ENCODE measurements at regions not wholly inside any gene's neighbourhood (a gene's known extent, or its start where the extent isn't known, plus 50 kb on each side); places are given as distances from the start of the nearest gene placed in this dataset.
A peak's percentile ranks its signal among the peaks of the same experiment; 100 is the strongest.

- Histone ChIP-seq H3K79me2 (replicated peaks; ENCODE audit: insufficient read depth) (no peaks in the 10 kb centered on the region), H3K4me2 (no peak overlapping the region), H3K9me2 (ENCODE audit: insufficient read depth) (0 out of 2 replicates have a peak, but pooled peaks cover 3% of the 10 kb centered on the region), H3K4me1 (ENCODE audit: insufficient read depth) (0 out of 2 replicates have a peak, but pooled peaks cover 3% of the 10 kb centered on the region), H2AFZ (no peak overlapping the region), H3K4me3 (no peak overlapping the region), H4K20me1 (replicated peaks; ENCODE audit: insufficient read depth) (no peaks in the 10 kb centered on the region), H3K27me3 (ENCODE audit: insufficient read depth) (no peaks in the 10 kb centered on the region), H3K36me3 (ENCODE audit: insufficient read depth) (no peaks in the 10 kb centered on the region), H3K27ac (ENCODE audit: low read depth) (no peak overlapping the region), H3F3A (replicated peaks; ENCODE audit: low read depth) (no peaks in the 10 kb centered on the region)
- TF ChIP-seq ZNF462 (CRISPR knock-in tag; IDR thresholded peaks at IDR 0.05) (no peak), JUNB (IDR thresholded peaks at IDR 0.05; ENCODE audit: unreplicated experiment) (no peak), NANOG (IDR thresholded peaks at IDR 0.05; ENCODE audit: borderline replicate concordance) (no peak), CREB1 (CRISPR knock-in tag; IDR thresholded peaks at IDR 0.05; ENCODE audit: low read depth) (no peak), EZH2 (IDR thresholded peaks at IDR 0.05; ENCODE audit: low read depth, unreplicated experiment) (no peak), ZNF331 (CRISPR knock-in tag; IDR thresholded peaks at IDR 0.05; ENCODE audit: low read depth) (no peak), EZH2phosphoT487 (IDR thresholded peaks at IDR 0.05; ENCODE audit: unreplicated experiment) (no peak)
- TF ChIP-seq, protein P1, sequence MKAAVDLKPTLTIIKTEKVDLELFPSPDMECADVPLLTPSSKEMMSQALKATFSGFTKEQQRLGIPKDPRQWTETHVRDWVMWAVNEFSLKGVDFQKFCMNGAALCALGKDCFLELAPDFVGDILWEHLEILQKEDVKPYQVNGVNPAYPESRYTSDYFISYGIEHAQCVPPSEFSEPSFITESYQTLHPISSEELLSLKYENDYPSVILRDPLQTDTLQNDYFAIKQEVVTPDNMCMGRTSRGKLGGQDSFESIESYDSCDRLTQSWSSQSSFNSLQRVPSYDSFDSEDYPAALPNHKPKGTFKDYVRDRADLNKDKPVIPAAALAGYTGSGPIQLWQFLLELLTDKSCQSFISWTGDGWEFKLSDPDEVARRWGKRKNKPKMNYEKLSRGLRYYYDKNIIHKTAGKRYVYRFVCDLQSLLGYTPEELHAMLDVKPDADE (IDR thresholded peaks at IDR 0.05) = no peak
- TF ChIP-seq, protein P2, sequence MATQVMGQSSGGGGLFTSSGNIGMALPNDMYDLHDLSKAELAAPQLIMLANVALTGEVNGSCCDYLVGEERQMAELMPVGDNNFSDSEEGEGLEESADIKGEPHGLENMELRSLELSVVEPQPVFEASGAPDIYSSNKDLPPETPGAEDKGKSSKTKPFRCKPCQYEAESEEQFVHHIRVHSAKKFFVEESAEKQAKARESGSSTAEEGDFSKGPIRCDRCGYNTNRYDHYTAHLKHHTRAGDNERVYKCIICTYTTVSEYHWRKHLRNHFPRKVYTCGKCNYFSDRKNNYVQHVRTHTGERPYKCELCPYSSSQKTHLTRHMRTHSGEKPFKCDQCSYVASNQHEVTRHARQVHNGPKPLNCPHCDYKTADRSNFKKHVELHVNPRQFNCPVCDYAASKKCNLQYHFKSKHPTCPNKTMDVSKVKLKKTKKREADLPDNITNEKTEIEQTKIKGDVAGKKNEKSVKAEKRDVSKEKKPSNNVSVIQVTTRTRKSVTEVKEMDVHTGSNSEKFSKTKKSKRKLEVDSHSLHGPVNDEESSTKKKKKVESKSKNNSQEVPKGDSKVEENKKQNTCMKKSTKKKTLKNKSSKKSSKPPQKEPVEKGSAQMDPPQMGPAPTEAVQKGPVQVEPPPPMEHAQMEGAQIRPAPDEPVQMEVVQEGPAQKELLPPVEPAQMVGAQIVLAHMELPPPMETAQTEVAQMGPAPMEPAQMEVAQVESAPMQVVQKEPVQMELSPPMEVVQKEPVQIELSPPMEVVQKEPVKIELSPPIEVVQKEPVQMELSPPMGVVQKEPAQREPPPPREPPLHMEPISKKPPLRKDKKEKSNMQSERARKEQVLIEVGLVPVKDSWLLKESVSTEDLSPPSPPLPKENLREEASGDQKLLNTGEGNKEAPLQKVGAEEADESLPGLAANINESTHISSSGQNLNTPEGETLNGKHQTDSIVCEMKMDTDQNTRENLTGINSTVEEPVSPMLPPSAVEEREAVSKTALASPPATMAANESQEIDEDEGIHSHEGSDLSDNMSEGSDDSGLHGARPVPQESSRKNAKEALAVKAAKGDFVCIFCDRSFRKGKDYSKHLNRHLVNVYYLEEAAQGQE (IDR thresholded peaks at IDR 0.05; ENCODE audit: unreplicated experiment) = no peak
- DNase-seq (ENCODE audit: low spot score) = no peak
- Mint-ChIP-seq H3K27me3 (ENCODE audit: insufficient read depth, low read depth, poor library complexity) (peaks cover 9% of the 10 kb centered on the region), H3K9me3 (no peaks in the 10 kb centered on the region), H3K4me3 (no peak overlapping the region), H3K27ac (no peak overlapping the region), H3K4me1 (peaks cover 14% of the 10 kb centered on the region; the same call in 2 of the 3 replicates), H3K36me3 (ENCODE audit: low read depth) (no peaks in the 10 kb centered on the region)
- ATAC-seq = peak; percentile 65
These were observed 536.0 kb upstream of the PRKX start for GRCh38 chrX:4249401-4249800.
